NT2/D1 (cell line): ENCODE measurements at regions not wholly inside any gene's neighbourhood (a gene's known extent, or its start where the extent isn't known, plus 50 kb on each side); places are given as distances from the start of the nearest gene placed in this dataset.
"Not testable (repeated sequence)": the region's sequence is repeated elsewhere in the genome, so short reads cannot be mapped to it uniquely, and the experiment has no call there.

ENCODE experiments used
- SUZ12 ChIP-seq: IDR thresholded peaks from 2 replicates; pipeline ENCODE4 v1.6.1; 2011; ENCODE audit not compliant: insufficient read length, insufficient read depth; ENCODE audit errors: extremely low read depth
- YY1 ChIP-seq: IDR thresholded peaks from 2 replicates; pipeline ENCODE4 v1.6.1; 2011; ENCODE audit not compliant: insufficient read length, insufficient read depth
- ZNF274 ChIP-seq: IDR thresholded peaks from 2 replicates; pipeline ENCODE4 v1.6.1; 2011; ENCODE audit warnings: mild to moderate bottlenecking, low read depth, low read length

GRCh38 chr22:10673065-10673464, 4854.9 kb upstream of the OR11H1 start:
- not testable (repeated sequence) for TF ChIP-seq YY1, SUZ12, ZNF274
